Muscle of arm (tissue), 1 donor: ENCODE measurements at regions not wholly inside any gene's neighbourhood (a gene's known extent, or its start where the extent isn't known, plus 50 kb on each side); places are given as distances from the start of the nearest gene placed in this dataset.

Experiments used
- DNase-seq: peaks from one replicate; pipeline ENCODE4 v3.0.0-alpha.2; 2013

DNA sequence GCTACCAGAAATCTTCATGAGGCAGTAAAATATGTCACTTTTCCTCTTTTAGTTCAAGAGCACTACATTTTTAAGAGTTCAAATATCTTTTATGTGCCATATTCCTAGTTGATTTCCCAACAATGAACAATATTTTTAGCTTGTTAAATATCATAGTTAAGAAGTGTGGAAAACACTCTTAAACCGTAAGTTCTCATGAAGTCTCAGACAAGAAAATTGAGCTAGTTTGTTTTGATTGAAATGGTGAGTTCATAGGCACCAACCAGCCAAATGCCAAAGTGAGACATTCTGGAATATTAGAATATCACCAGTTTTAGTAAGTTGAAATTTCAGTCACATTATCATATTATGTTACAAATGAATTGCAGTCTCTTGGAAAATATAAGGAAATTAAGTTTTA, 277.2 kb upstream of the HSF2 start:
- no peak for DNase-seq

DNA sequence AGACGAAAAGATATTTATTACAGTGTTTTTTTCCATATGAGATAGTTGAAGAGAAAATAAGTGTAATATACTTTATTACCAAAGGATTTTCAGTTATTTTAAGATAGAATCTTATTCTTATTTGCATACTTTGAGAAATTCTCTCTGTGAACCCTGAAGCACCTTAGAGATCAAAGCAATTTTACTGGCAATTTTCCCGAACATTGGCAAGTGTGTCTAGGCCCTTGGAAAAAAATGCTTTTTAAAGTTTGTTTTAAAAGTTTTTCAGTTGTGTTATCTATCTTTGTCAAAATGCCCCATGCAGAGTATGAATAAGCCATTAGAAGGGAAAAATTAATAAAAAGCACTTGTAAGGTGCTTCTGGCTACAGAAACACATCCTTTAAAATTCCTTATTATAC, 276.8 kb upstream of the HSF2 start:
- no peak for DNase-seq

GRCh38 chr6:122124908-122125307, 274.5 kb upstream of the HSF2 start:
- DNase-seq: no peak

- DNase-seq: no peak
Observed at GRCh38 chr6:122126894-122127293, 272.6 kb upstream of the HSF2 start.

GRCh38 chr6:122128445-122128844, 271.0 kb upstream of the HSF2 start:
- no peak for DNase-seq

GRCh38 chr6:122129313-122130025, 270.0 kb upstream of the HSF2 start:
- no peak for DNase-seq

DNA sequence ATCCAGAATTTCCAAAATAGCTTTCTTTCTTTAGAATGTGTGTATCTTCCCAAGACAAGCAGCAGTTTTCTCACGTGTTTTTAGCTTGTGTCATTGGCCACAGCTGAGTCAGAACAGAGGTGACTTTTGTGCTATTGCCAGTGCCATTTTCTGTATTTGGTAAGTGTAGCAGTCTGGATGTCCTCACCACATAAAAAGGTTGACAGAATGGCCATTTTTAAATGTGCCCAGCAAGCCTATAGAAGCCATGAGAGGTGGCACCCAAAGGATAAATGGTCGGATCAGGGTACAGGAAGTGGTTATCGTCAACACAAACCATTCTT, 269.5 kb upstream of the HSF2 start:
- no peak for DNase-seq

DNA sequence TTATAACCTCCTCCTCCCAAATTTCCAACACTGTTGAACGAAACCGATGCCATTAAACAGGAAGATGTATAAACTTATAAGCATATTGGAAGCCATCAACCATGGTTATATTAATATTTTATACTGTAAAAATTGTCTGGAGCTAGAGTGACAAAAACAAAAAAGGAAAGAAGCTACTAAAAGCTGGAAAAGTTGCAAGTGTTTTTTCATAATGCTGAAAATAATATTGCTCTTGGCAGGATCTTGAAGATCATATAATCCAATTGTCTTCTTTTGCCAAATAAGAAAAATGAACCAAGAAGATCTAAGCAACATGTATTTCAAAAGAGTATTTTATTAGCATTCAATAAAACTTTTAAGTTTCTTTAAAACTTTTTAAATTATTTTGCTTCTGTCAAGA, 268.9 kb upstream of the HSF2 start:
- no peak for DNase-seq

- no peak for DNase-seq
Observed at GRCh38 chr6:122136386-122136785, 263.1 kb upstream of the HSF2 start.

- DNase-seq: no peak
Observed at GRCh38 chr6:122140031-122140430, 259.4 kb upstream of the HSF2 start.

DNA sequence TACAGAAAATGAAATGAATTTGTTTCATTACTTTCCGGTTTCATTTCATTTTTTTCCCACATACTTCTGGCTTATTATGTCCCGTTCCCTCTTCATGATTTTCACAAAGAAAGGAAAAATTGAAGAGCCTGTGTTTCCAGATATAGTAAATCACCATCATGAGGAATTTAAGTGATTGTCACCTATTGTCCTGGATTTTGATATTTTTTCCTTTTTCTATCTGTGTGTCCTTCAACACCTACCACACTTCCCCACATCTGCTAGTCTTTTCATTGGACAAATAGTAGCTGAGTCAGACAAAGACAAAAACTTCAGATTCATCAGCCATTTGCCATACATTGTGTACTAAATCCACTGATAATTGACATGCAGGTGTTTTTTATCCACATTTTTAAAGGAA, 258.2 kb upstream of the HSF2 start:
- no peak for DNase-seq

- DNase-seq: no peak
Observed at GRCh38 chr6:122143813-122144601, 255.4 kb upstream of the HSF2 start.

DNA sequence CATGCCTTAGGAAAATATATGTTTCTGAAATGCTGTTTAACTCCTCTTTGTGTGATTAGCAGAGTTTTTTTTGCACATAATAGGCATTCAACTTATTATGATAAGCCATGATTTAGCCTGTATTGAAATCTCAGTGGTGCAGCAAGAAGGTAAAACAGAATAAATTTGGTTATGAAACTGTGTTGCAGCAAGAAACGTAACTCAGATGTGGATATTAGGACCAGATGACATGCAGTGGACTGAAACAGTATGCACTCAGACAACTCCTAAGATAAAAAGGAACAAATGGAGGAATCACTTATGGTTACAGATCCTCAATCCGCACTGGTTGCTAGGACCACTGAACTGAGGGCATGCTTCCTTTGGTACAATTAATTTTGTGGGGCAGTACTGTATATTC, 254.2 kb upstream of the HSF2 start:
- no peak for DNase-seq

GRCh38 chr6:122145741-122146240, 253.7 kb upstream of the HSF2 start:
- DNase-seq: no peak

DNA sequence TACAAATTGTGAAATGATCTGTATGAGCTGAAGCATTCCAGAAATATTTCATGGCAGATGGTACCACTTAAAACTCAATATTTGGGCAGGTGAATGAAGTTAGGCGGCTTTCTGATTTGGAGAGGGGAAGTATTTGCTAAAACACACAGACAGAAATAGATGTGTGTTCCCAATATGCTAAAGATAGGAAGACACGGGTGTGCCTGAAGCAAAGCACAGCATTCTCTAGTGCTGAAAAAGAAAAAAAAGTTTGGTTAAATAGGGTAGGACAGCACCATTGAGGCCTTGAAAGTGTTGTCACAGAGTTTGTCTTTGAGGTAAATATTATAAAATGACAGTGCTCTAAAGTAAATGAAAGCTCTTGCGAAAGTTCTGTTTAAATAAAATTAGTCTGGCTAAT, 252.2 kb upstream of the HSF2 start:
- DNase-seq: no peak

- DNase-seq: no peak
Observed at GRCh38 chr6:122151066-122151465, 248.4 kb upstream of the HSF2 start.

GRCh38 chr6:122151763-122152162, 247.7 kb upstream of the HSF2 start:
- DNase-seq: no peak

- no peak for DNase-seq
Observed at GRCh38 chr6:122153557-122153956, 245.9 kb upstream of the HSF2 start.

DNA sequence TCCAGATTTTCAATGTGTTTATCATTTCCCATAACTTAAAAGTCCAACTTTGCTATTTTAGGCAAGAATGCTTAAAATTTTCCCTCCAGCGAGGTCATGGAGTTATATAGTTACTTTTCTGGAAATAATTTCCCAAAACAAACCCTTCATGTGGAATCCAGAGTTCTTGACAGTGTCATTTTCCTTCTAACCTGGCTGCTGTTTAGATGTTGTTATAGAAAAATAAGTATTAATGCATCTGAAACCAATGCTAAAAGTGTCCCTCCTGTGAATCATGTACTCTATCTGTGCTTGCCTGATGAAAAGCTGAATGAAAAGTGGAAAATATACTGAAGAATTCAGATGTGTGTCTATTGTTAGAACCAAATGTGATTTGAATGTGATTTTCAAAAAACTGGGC, 245.3 kb upstream of the HSF2 start:
- no peak for DNase-seq

GRCh38 chr6:122154912-122155575, 244.4 kb upstream of the HSF2 start:
- no peak for DNase-seq

- DNase-seq: no peak
Observed at GRCh38 chr6:122161136-122161535, 238.3 kb upstream of the HSF2 start.

DNA sequence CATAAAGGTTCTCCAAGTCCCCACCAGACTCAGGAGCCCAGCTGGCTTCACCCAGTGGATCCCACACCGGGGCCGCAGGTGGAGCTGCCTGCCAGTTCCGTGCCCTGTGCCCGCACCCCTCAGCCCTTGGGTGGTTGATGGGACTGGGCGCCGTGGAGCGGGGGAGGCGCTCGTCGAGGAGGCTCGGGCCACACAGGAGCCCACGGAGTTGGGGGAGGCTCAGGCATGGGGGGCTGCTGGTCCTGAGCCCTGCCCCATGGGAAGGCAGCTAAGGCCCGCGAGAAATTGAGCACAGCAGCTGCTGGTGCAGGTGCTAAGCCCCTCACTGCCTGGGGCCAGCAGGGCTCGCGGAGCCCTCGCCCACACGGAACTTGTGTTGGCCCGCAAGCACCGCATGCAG, 234.4 kb upstream of the HSF2 start:
- DNase-seq: no peak

GRCh38 chr6:122170274-122170673, 229.2 kb upstream of the HSF2 start:
- DNase-seq: no peak
